HepG2 (cell line): ENCODE measurements at regions not wholly inside any gene's neighbourhood (a gene's known extent, or its start where the extent isn't known, plus 50 kb on each side); places are given as distances from the start of the nearest gene placed in this dataset.

ENCODE experiments used
- BRCA1 ChIP-seq: sonication (generic); formaldehyde crosslinking; IDR thresholded peaks from 2 replicates; pipeline ENCODE4 v1.4.0; 2020; ENCODE audit warnings: missing genetic modification reagents
- GTF2F1 ChIP-seq: fragments of 150-350 bp; IDR thresholded peaks from 2 replicates; pipeline ENCODE4 v1.6.1; 2014; ENCODE audit warnings: low read length
- HDAC2 ChIP-seq: sonication (generic); formaldehyde crosslinking; IDR thresholded peaks from 2 replicates; pipeline ENCODE4 v1.4.0; 2020; ENCODE audit warnings: missing genetic modification reagents
- KAT7 ChIP-seq: IDR thresholded peaks from 2 replicates; pipeline ENCODE4 v1.6.1; 2018; ENCODE audit warnings: borderline replicate concordance, missing compliant biosample characterization
- RBM22 ChIP-seq: fragments of 200-400 bp; formaldehyde crosslinking; optimal IDR thresholded peaks from 2 replicates; pipeline ENCODE3; 2017; ENCODE audit warnings: mild to moderate bottlenecking, low read length, moderate library complexity
- RFX5 ChIP-seq: IDR thresholded peaks from 2 replicates; pipeline ENCODE4 v1.6.1; 2011; ENCODE audit warnings: low read depth, low read length, improper control_type of control experiment
- STAT5B ChIP-seq: sonication (generic); formaldehyde crosslinking; IDR thresholded peaks from 2 replicates; pipeline ENCODE4 v1.4.0; 2020; ENCODE audit warnings: missing genetic modification reagents
- TF ChIP-seq, protein P1 (sequence below): sonication (generic); formaldehyde crosslinking; IDR thresholded peaks from 2 replicates; pipeline ENCODE4 v1.5.1; 2020; ENCODE audit warnings: missing genetic modification reagents, mild to moderate bottlenecking, borderline replicate concordance
- TF ChIP-seq, protein P2 (sequence below): sonication (generic); formaldehyde crosslinking; IDR thresholded peaks from 2 replicates; pipeline ENCODE4 v1.5.0; 2020; ENCODE audit warnings: mild to moderate bottlenecking, missing genetic modification reagents, moderate library complexity

- TF ChIP-seq, protein P1, sequence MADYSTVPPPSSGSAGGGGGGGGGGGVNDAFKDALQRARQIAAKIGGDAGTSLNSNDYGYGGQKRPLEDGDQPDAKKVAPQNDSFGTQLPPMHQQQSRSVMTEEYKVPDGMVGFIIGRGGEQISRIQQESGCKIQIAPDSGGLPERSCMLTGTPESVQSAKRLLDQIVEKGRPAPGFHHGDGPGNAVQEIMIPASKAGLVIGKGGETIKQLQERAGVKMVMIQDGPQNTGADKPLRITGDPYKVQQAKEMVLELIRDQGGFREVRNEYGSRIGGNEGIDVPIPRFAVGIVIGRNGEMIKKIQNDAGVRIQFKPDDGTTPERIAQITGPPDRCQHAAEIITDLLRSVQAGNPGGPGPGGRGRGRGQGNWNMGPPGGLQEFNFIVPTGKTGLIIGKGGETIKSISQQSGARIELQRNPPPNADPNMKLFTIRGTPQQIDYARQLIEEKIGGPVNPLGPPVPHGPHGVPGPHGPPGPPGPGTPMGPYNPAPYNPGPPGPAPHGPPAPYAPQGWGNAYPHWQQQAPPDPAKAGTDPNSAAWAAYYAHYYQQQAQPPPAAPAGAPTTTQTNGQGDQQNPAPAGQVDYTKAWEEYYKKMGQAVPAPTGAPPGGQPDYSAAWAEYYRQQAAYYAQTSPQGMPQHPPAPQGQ (CRISPR knock-in tag): no peak
- no peak for TF ChIP-seq KAT7
- TF ChIP-seq RBM22: no peak
- no peak for TF ChIP-seq BRCA1
- TF ChIP-seq, protein P2, sequence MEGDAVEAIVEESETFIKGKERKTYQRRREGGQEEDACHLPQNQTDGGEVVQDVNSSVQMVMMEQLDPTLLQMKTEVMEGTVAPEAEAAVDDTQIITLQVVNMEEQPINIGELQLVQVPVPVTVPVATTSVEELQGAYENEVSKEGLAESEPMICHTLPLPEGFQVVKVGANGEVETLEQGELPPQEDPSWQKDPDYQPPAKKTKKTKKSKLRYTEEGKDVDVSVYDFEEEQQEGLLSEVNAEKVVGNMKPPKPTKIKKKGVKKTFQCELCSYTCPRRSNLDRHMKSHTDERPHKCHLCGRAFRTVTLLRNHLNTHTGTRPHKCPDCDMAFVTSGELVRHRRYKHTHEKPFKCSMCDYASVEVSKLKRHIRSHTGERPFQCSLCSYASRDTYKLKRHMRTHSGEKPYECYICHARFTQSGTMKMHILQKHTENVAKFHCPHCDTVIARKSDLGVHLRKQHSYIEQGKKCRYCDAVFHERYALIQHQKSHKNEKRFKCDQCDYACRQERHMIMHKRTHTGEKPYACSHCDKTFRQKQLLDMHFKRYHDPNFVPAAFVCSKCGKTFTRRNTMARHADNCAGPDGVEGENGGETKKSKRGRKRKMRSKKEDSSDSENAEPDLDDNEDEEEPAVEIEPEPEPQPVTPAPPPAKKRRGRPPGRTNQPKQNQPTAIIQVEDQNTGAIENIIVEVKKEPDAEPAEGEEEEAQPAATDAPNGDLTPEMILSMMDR: no peak
- TF ChIP-seq STAT5B (CRISPR knock-in tag): no peak
- TF ChIP-seq GTF2F1: no peak
- no peak for TF ChIP-seq HDAC2 (CRISPR knock-in tag)
- TF ChIP-seq RFX5: no peak
Measured at GRCh38 chr11:107184986-107185385, 166.7 kb upstream of the GUCY1A2 start.
